H9 (cell line): ENCODE measurements at regions not wholly inside any gene's neighbourhood (a gene's known extent, or its start where the extent isn't known, plus 50 kb on each side); places are given as distances from the start of the nearest gene placed in this dataset.

ENCODE experiments used
- DNase-seq: peaks from one replicate; pipeline ENCODE4 v3.0.0-alpha.2; 2017
- H2AFZ ChIP-seq: one replicate; pipeline ENCODE4 v1.6.1; 2013; ENCODE audit warnings: mild to moderate bottlenecking, low read length, control low read depth, moderate library complexity
- H2AK5ac ChIP-seq: 2 replicates; pipeline ENCODE4 v1.6.1; 2013; ENCODE audit warnings: low read length, control low read depth, mixed read lengths; ENCODE audit not compliant: insufficient read length
- H2BK120ac ChIP-seq: one replicate; pipeline ENCODE4 v1.6.1; 2013; ENCODE audit warnings: low read depth, mild to moderate bottlenecking, low read length, control low read depth, inconsistent platforms; ENCODE audit not compliant: poor library complexity, severe bottlenecking
- H2BK12ac ChIP-seq: 2 replicates; pipeline ENCODE4 v1.6.1; 2013; ENCODE audit warnings: low read length, control low read depth, mixed read lengths, low read depth; ENCODE audit not compliant: insufficient read length
- H2BK15ac ChIP-seq: 2 replicates; pipeline ENCODE4 v1.6.1; 2013; ENCODE audit warnings: low read depth, low read length, control low read depth
- H2BK20ac ChIP-seq: one replicate; pipeline ENCODE4 v1.6.1; 2013; ENCODE audit warnings: low read depth, mild to moderate bottlenecking, low read length, control low read depth, inconsistent platforms; ENCODE audit not compliant: poor library complexity, severe bottlenecking
- H2BK5ac ChIP-seq: 2 replicates; pipeline ENCODE4 v1.6.1; 2013; ENCODE audit warnings: low read length, control low read depth, mixed read lengths; ENCODE audit not compliant: insufficient read length
- H3K14ac ChIP-seq: 2 replicates; pipeline ENCODE4 v1.6.1; 2013; ENCODE audit warnings: low read length, control low read depth; ENCODE audit not compliant: insufficient read depth
- H3K18ac ChIP-seq: 2 replicates; pipeline ENCODE4 v1.6.1; 2013; ENCODE audit warnings: low read depth, mild to moderate bottlenecking, mixed read lengths, low read length, control low read depth; ENCODE audit not compliant: insufficient read length
- H3K23ac ChIP-seq: 2 replicates; pipeline ENCODE4 v1.6.1; 2013; ENCODE audit warnings: low read length, control low read depth, mixed read lengths, low read depth; ENCODE audit not compliant: insufficient read length
- H3K23me2 ChIP-seq: 2 replicates; pipeline ENCODE4 v1.6.1; 2013; ENCODE audit warnings: low read depth, mild to moderate bottlenecking, mixed read lengths, low read length, control low read depth; ENCODE audit not compliant: insufficient read length, poor library complexity, severe bottlenecking
- H3K27ac ChIP-seq: 2 replicates; pipeline ENCODE4 v1.5.1; 2013; ENCODE audit warnings: low read length, control low read depth, mixed read lengths, low read depth; ENCODE audit not compliant: insufficient read length
- H3K27me3 ChIP-seq: 2 replicates; pipeline ENCODE4 v1.6.1; 2013; ENCODE audit warnings: low read length, control low read depth, inconsistent platforms; ENCODE audit not compliant: insufficient read depth
- H3K4ac ChIP-seq: 2 replicates; pipeline ENCODE4 v1.6.1; 2013; ENCODE audit warnings: low read depth, mild to moderate bottlenecking, control low read depth, inconsistent platforms, low read length, moderate library complexity
- H3K4me1 ChIP-seq: 2 replicates; pipeline ENCODE4 v1.6.1; 2013; ENCODE audit warnings: low read length, control low read depth, inconsistent platforms; ENCODE audit not compliant: insufficient read depth
- H3K4me2 ChIP-seq: 2 replicates; pipeline ENCODE4 v1.6.1; 2013; ENCODE audit warnings: low read length, control low read depth, mixed read lengths; ENCODE audit not compliant: insufficient read length, insufficient read depth
- H3K56ac ChIP-seq: 2 replicates; pipeline ENCODE4 v1.6.1; 2013; ENCODE audit warnings: low read depth, mild to moderate bottlenecking, mixed read lengths, low read length, control low read depth; ENCODE audit not compliant: insufficient read length
- H3K79me1 ChIP-seq: 2 replicates; pipeline ENCODE4 v1.6.1; 2013; ENCODE audit warnings: low read depth, mild to moderate bottlenecking, moderate library complexity, low read length, control low read depth, inconsistent platforms; ENCODE audit not compliant: insufficient read depth, poor library complexity, severe bottlenecking
- H3K79me2 ChIP-seq: 2 replicates; pipeline ENCODE4 v1.6.1; 2013; ENCODE audit warnings: low read length, control low read depth, inconsistent platforms; ENCODE audit not compliant: insufficient read depth
- H3K9ac ChIP-seq: 2 replicates; pipeline ENCODE4 v1.6.1; 2013; ENCODE audit warnings: low read length, control low read depth, mixed read lengths; ENCODE audit not compliant: insufficient read length; ENCODE audit errors: extremely low read depth
- H3K9me3 ChIP-seq: one replicate; pipeline ENCODE4 v1.6.1; 2013; ENCODE audit warnings: low read depth, low read length, inconsistent platforms; ENCODE audit not compliant: control insufficient read depth
- H3T11ph ChIP-seq: one replicate; pipeline ENCODE4 v1.6.1; 2013; ENCODE audit warnings: mild to moderate bottlenecking, low read length, control low read depth, inconsistent platforms
- H4K20me1 ChIP-seq: one replicate; pipeline ENCODE4 v1.6.1; 2013; ENCODE audit not compliant: control insufficient read depth, insufficient read length, insufficient read depth
- H4K5ac ChIP-seq: 2 replicates; pipeline ENCODE4 v1.6.1; 2013; ENCODE audit warnings: low read depth, mild to moderate bottlenecking, mixed read lengths, low read length, control low read depth; ENCODE audit not compliant: insufficient read length
- H4K8ac ChIP-seq: replicated peaks from 2 replicates; pipeline ENCODE4 v1.6.1; 2013; ENCODE audit warnings: low read length, control low read depth, mixed read lengths, low read depth; ENCODE audit not compliant: insufficient read length
- H4K91ac ChIP-seq: 2 replicates; pipeline ENCODE4 v1.6.1; 2013; ENCODE audit warnings: low read depth, mild to moderate bottlenecking, moderate library complexity, mixed read lengths, low read length, control low read depth; ENCODE audit not compliant: insufficient read length
- H3K27ac Mint-ChIP-seq, 3 experiments: 2 replicates in 2 of 3; 3 replicates in 1 of 3; pipeline ENCODE4 v1.8.0; 2020 to 2021; ENCODE audit warnings: mixed read lengths in 3 of 3, mild to moderate bottlenecking in 1 of 3, moderate library complexity in 1 of 3
- H3K27me3 Mint-ChIP-seq: 2 replicates; pipeline ENCODE4 v1.8.0; 2021; ENCODE audit warnings: low read depth, mild to moderate bottlenecking, moderate library complexity, mixed read lengths
- H3K36me3 Mint-ChIP-seq, 3 experiments: 2 replicates in 2 of 3; 3 replicates in 1 of 3; pipeline ENCODE4 v1.8.0; 2020 to 2021; ENCODE audit warnings: low read depth in 3 of 3, mixed read lengths in 3 of 3; ENCODE audit not compliant: insufficient read depth in 1 of 3
- H3K4me1 Mint-ChIP-seq, 2 experiments: 2 replicates each; pipeline ENCODE4 v1.8.0; 2020; ENCODE audit warnings: mixed read lengths in 2 of 2
- H3K4me3 Mint-ChIP-seq, 2 experiments: 2 replicates in 1 of 2; 3 replicates in 1 of 2; pipeline ENCODE4 v1.8.0; 2020 to 2021; ENCODE audit warnings: mild to moderate bottlenecking in 2 of 2, mixed read lengths in 2 of 2, moderate library complexity in 1 of 2
- H3K9me3 Mint-ChIP-seq, 2 experiments: 2 replicates in 1 of 2; 3 replicates in 1 of 2; pipeline ENCODE4 v1.8.0; 2020; ENCODE audit warnings: mild to moderate bottlenecking in 2 of 2, mixed read lengths in 2 of 2, moderate library complexity in 1 of 2
- CTCF ChIP-seq: fragments of 200-600 bp; sonication (generic); conservative IDR thresholded peaks from 3 replicates; pipeline ENCODE4 v1.8.0; 2021; ENCODE audit warnings: antibody characterized with exemption, mild to moderate bottlenecking
- WGBS: extraction: QIAGEN DNeasy Blood & Tissue Kit; methylation state at CpG from one replicate; pipeline ENCODE4 v1.1.7; 2013; ENCODE audit warnings: missing lambda C conversion rate, low lambda C conversion rate, mixed read lengths; ENCODE audit not compliant: insufficient read length; ENCODE audit errors: extremely low coverage; 5-methylcytosine and 5-hydroxymethylcytosine counted together

- H3K79me1 ChIP-seq: no peaks in the 10 kb centered on the region
- H3K14ac ChIP-seq: no peak overlapping the region
- Mint-ChIP-seq H3K4me3 (no peak overlapping the region), H3K27me3 (no peaks in the 10 kb centered on the region), H3K27ac (peak overlapping the region in 1 of 3 experiments; percentile 74; a peak in 1 of 7 replicates), H3K4me1 (peaks cover 0 to 5% of the 10 kb centered on the region in 2 experiments), H3K36me3 (no peaks in the 10 kb centered on the region), H3K9me3 (no peaks in the 10 kb centered on the region)
- no peak overlapping the region for H3T11ph ChIP-seq
- peak overlapping the region; percentile 96 for H2AFZ ChIP-seq
- DNase-seq: peak; percentile 53
- TF ChIP-seq CTCF: peak; percentile 72
- H2BK20ac ChIP-seq: no peak overlapping the region
- WGBS: no CpG with 5 or more reads among the region's 3 CpGs
- no peaks in the 10 kb centered on the region; the same call in 1 of the 2 replicates for H3K4me1 ChIP-seq
- no peak overlapping the region for H2BK12ac ChIP-seq
- no peak overlapping the region for H4K5ac ChIP-seq
- H2BK15ac ChIP-seq: no peak overlapping the region
- H3K4ac ChIP-seq: no peak overlapping the region
- H4K20me1 ChIP-seq: no peaks in the 10 kb centered on the region
- H2BK120ac ChIP-seq: no peak overlapping the region
- no peaks in the 10 kb centered on the region for H3K23me2 ChIP-seq
- no peak overlapping the region for H3K4me2 ChIP-seq
- H3K23ac ChIP-seq: no peak overlapping the region
- no peak overlapping the region for H4K91ac ChIP-seq
- H2AK5ac ChIP-seq: no peak overlapping the region
- no peaks in the 10 kb centered on the region for H3K27me3 ChIP-seq
- no peak overlapping the region for H3K56ac ChIP-seq
- H3K79me2 ChIP-seq: no peaks in the 10 kb centered on the region
- no peak overlapping the region for H3K27ac ChIP-seq
- H3K9me3 ChIP-seq: no peaks in the 10 kb centered on the region
- H4K8ac ChIP-seq: no peak overlapping the region
- no peak overlapping the region for H2BK5ac ChIP-seq
- H3K18ac ChIP-seq: no peak overlapping the region
- no peak overlapping the region for H3K9ac ChIP-seq
These were observed 171.5 kb upstream of the VEGFC start for GRCh38 chr4:176964116-176964691.
